Left ventricle myocardium inferior (tissue), 1 donor: ENCODE measurements at regions not wholly inside any gene's neighbourhood (a gene's known extent, or its start where the extent isn't known, plus 50 kb on each side); places are given as distances from the start of the nearest gene placed in this dataset.

Experiments
- DNase-seq: peaks from one replicate; pipeline ENCODE4 v3.0.0-alpha.2; 2020
- H3K27ac ChIP-seq: fragments of 200-600 bp; replicated peaks from 2 replicates; pipeline ENCODE4 v1.8.0; 2021
- H3K27me3 ChIP-seq: fragments of 200-600 bp; 2 replicates; pipeline ENCODE4 v1.8.0; 2021; ENCODE audit warnings: low read depth
- H3K36me3 ChIP-seq: fragments of 200-600 bp; 2 replicates; pipeline ENCODE4 v1.8.0; 2021
- H3K4me1 ChIP-seq: fragments of 200-600 bp; 2 replicates; pipeline ENCODE4 v1.8.0; 2021
- H3K4me3 ChIP-seq: fragments of 200-600 bp; 2 replicates; pipeline ENCODE4 v1.8.0; 2021; ENCODE audit warnings: mild to moderate bottlenecking, moderate library complexity
- H3K9me3 ChIP-seq: fragments of 200-600 bp; replicated peaks from 2 replicates; pipeline ENCODE4 v1.8.0; 2021
- CTCF ChIP-seq: fragments of 200-600 bp; IDR thresholded peaks from 2 replicates; pipeline ENCODE4 v1.8.0; 2021; ENCODE audit warnings: antibody characterized with exemption, mild to moderate bottlenecking, borderline replicate concordance
- intact Hi-C: fragments of 100-400 bp; cut with micrococcal nuclease; formaldehyde crosslinking; loops from one replicate; pipeline ENCODE4 v1.11.0; 2022
- donor health status: DM: no; HTN: yes; CAD: no; lungs with severe emphysema.

GRCh38 chr1:73909043-73909562 lies 288.9 kb downstream of the LRRIQ3 start:
- DNase-seq = no peak
- no peaks in the 10 kb centered on the region for H3K27me3 ChIP-seq
- TF ChIP-seq CTCF = no peak
- H3K36me3 ChIP-seq = no peaks in the 10 kb centered on the region
- no peak overlapping the region for H3K27ac ChIP-seq
- H3K9me3 ChIP-seq = peaks cover 13% of the 10 kb centered on the region
- intact Hi-C loops = no loop called here
- no peaks in the 10 kb centered on the region for H3K4me1 ChIP-seq
- no peak overlapping the region for H3K4me3 ChIP-seq

GRCh38 chr1:73907051-73907450 lies 290.9 kb downstream of the LRRIQ3 start:
- no peak overlapping the region for H3K4me3 ChIP-seq
- H3K36me3 ChIP-seq = no peaks in the 10 kb centered on the region
- TF ChIP-seq CTCF = no peak
- H3K4me1 ChIP-seq = no peaks in the 10 kb centered on the region
- H3K27me3 ChIP-seq = no peaks in the 10 kb centered on the region
- no peaks in the 10 kb centered on the region for H3K9me3 ChIP-seq
- no peak overlapping the region for H3K27ac ChIP-seq
- intact Hi-C loops = no loop called here
- no peak for DNase-seq

- no peak for DNase-seq
- H3K4me1 ChIP-seq = no peaks in the 10 kb centered on the region
- intact Hi-C loops = no loop called here
- no peaks in the 10 kb centered on the region for H3K9me3 ChIP-seq
- no peaks in the 10 kb centered on the region for H3K36me3 ChIP-seq
- no peak for TF ChIP-seq CTCF
- H3K27me3 ChIP-seq = no peaks in the 10 kb centered on the region
- H3K4me3 ChIP-seq = no peak overlapping the region
- no peak overlapping the region for H3K27ac ChIP-seq
Observed at GRCh38 chr1:73903092-73903491, 294.9 kb downstream of the LRRIQ3 start.

- DNase-seq = no peak
- Histone ChIP-seq H3K9me3 (no peaks in the 10 kb centered on the region), H3K27ac (no peak overlapping the region), H3K36me3 (no peaks in the 10 kb centered on the region), H3K4me1 (no peaks in the 10 kb centered on the region), H3K4me3 (no peak overlapping the region), H3K27me3 (no peaks in the 10 kb centered on the region)
- TF ChIP-seq CTCF = no peak
- intact Hi-C loops = no loop called here
Observed at GRCh38 chr1:73901738-73902137, 296.2 kb downstream of the LRRIQ3 start.

- Histone ChIP-seq H3K36me3 (no peaks in the 10 kb centered on the region), H3K4me3 (no peak overlapping the region), H3K9me3 (no peaks in the 10 kb centered on the region), H3K27ac (no peak overlapping the region), H3K4me1 (no peaks in the 10 kb centered on the region), H3K27me3 (no peaks in the 10 kb centered on the region)
- no peak for TF ChIP-seq CTCF
- no peak for DNase-seq
- intact Hi-C loops = no loop called here
Observed at GRCh38 chr1:73899311-73899710, 298.7 kb downstream of the LRRIQ3 start.

- intact Hi-C loops = no loop called here
Observed at GRCh38 chr1:73898540-73898939, 299.4 kb downstream of the LRRIQ3 start.

More at GRCh38 chr1:73898540-73898939, 299.4 kb downstream of the LRRIQ3 start:
- H3K4me1 ChIP-seq = no peaks in the 10 kb centered on the region
- no peaks in the 10 kb centered on the region for H3K27me3 ChIP-seq
- TF ChIP-seq CTCF = no peak
- no peaks in the 10 kb centered on the region for H3K9me3 ChIP-seq
- H3K27ac ChIP-seq = no peak overlapping the region
- H3K36me3 ChIP-seq = no peaks in the 10 kb centered on the region
- DNase-seq = no peak
- H3K4me3 ChIP-seq = no peak overlapping the region
